ENCODE measurements at regions not wholly inside any gene's neighbourhood (a gene's known extent, or its start where the extent isn't known, plus 50 kb on each side); places are given as distances from the start of the nearest gene placed in this dataset.

- no peak for TF ChIP-seq CTCF (IDR thresholded peaks at IDR 0.05)
- Histone ChIP-seq H3K4me3 (no peak overlapping the region), H3K27ac (no peak overlapping the region), H3K27me3 (no peaks in the 10 kb centered on the region), H3K36me3 (no peaks in the 10 kb centered on the region), H3K4me1 (no peaks in the 10 kb centered on the region), H3K9me3 (no peaks in the 10 kb centered on the region)
- intact Hi-C loops (cut with DNase I; ENCODE audit: low total_unique reads) = no loop called here
- DNase-seq = no peak
Observed at GRCh38 chrX:129071390-129071789, 451.9 kb downstream of the SMARCA1 start.

GRCh38 chrX:129065895-129066294 is 457.4 kb downstream of the SMARCA1 start:
- TF ChIP-seq CTCF (IDR thresholded peaks at IDR 0.05) = no peak
- DNase-seq = no peak
- no peak overlapping the region for H3K27ac ChIP-seq
- intact Hi-C loops (cut with DNase I; ENCODE audit: low total_unique reads) = no loop called here
- no peaks in the 10 kb centered on the region for H3K36me3 ChIP-seq
- no peaks in the 10 kb centered on the region for H3K9me3 ChIP-seq
- H3K4me3 ChIP-seq = no peak overlapping the region
- no peaks in the 10 kb centered on the region for H3K27me3 ChIP-seq
- H3K4me1 ChIP-seq = no peaks in the 10 kb centered on the region

- intact Hi-C loops (cut with DNase I; ENCODE audit: low total_unique reads) = no loop called here
- no peak for TF ChIP-seq CTCF (IDR thresholded peaks at IDR 0.05)
Observed at GRCh38 chrX:129058405-129058804, 464.9 kb downstream of the SMARCA1 start.

GRCh38 chrX:129043138-129043537 is 480.2 kb downstream of the SMARCA1 start:
- Histone ChIP-seq H3K9me3 (no peaks in the 10 kb centered on the region), H3K36me3 (no peaks in the 10 kb centered on the region), H3K4me3 (no peak overlapping the region), H3K27me3 (no peaks in the 10 kb centered on the region), H3K27ac (no peak overlapping the region), H3K4me1 (no peaks in the 10 kb centered on the region)
- TF ChIP-seq CTCF (IDR thresholded peaks at IDR 0.05) = no peak
- intact Hi-C loops (cut with DNase I; ENCODE audit: low total_unique reads) = no loop called here
- DNase-seq = no peak

More at GRCh38 chrX:129058405-129058804, 464.9 kb downstream of the SMARCA1 start:
- DNase-seq = no peak
- Histone ChIP-seq H3K36me3 (no peaks in the 10 kb centered on the region), H3K27ac (no peak overlapping the region), H3K4me1 (no peaks in the 10 kb centered on the region), H3K4me3 (no peak overlapping the region), H3K9me3 (no peaks in the 10 kb centered on the region), H3K27me3 (no peaks in the 10 kb centered on the region)

- Histone ChIP-seq H3K36me3 (no peaks in the 10 kb centered on the region), H3K27me3 (no peaks in the 10 kb centered on the region), H3K4me1 (no peaks in the 10 kb centered on the region), H3K9me3 (no peaks in the 10 kb centered on the region), H3K4me3 (no peak overlapping the region), H3K27ac (no peak overlapping the region)
- no peak for TF ChIP-seq CTCF (IDR thresholded peaks at IDR 0.05)
- intact Hi-C loops (cut with DNase I; ENCODE audit: low total_unique reads) = no loop called here
- DNase-seq = no peak
Observed at GRCh38 chrX:129041319-129041718, 482.0 kb downstream of the SMARCA1 start.

- no peaks in the 10 kb centered on the region for H3K36me3 ChIP-seq
- H3K9me3 ChIP-seq = no peaks in the 10 kb centered on the region
- H3K27ac ChIP-seq = no peak overlapping the region
- DNase-seq = no peak
- H3K4me3 ChIP-seq = no peak overlapping the region
- no peaks in the 10 kb centered on the region for H3K4me1 ChIP-seq
- H3K27me3 ChIP-seq = no peaks in the 10 kb centered on the region
- intact Hi-C loops (cut with DNase I; ENCODE audit: low total_unique reads) = no loop called here
- no peak for TF ChIP-seq CTCF (IDR thresholded peaks at IDR 0.05)
Observed at GRCh38 chrX:129040124-129040523, 483.2 kb downstream of the SMARCA1 start.

All from tibial artery (tissue), 4 donors.